Astrocyte of the cerebellum (primary cell): ENCODE measurements at regions not wholly inside any gene's neighbourhood (a gene's known extent, or its start where the extent isn't known, plus 50 kb on each side); places are given as distances from the start of the nearest gene placed in this dataset.

Experiments used
- DNase-seq: peaks from one replicate; pipeline ENCODE4 v3.0.0-alpha.2; 2011; ENCODE audit warnings: low read depth
- H3K4me3 ChIP-seq: 2 replicates; pipeline ENCODE4 v1.5.1; 2011; ENCODE audit warnings: mild to moderate bottlenecking, low read depth, low read length, moderate library complexity
- CTCF ChIP-seq: IDR thresholded peaks from 2 replicates; pipeline ENCODE4 v1.5.1; 2012; ENCODE audit warnings: low read length, low read depth, moderate library complexity, mild to moderate bottlenecking; ENCODE audit errors: missing control alignments
- in situ Hi-C: cut with HindIII; loops from 2 replicates; pipeline ENCODE4 v1.10.0; 2017; ENCODE audit warnings: low sequenced_read_pairs

- no peak overlapping the region for H3K4me3 ChIP-seq
- in situ Hi-C loops = no loop called here
- TF ChIP-seq CTCF = no peak
- no peak for DNase-seq
Measured at GRCh38 chr3:145188079-145188770, 972.8 kb downstream of the PLOD2 start.

DNA sequence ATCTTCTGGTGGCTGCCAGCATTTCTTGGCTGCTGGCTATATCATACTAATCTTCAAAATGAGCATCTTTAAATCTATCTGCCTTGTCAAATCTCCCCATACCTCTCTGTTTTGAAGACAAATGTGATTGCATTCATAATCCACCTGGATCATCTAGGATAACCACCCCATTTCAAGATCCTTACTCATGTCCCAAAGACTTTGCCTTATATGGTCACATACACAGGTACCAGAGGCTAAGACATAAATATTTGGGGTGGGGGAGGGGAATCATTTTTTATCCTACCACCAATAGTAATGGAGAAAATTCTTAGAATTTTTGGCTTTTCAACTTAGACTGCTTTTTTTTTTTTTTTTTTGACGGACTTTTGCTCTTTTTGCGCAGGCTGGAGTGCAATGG, 970.8 kb downstream of the PLOD2 start:
- no peak for DNase-seq
- no peak for TF ChIP-seq CTCF
- no peak overlapping the region for H3K4me3 ChIP-seq
- in situ Hi-C loops = no loop called here

DNA sequence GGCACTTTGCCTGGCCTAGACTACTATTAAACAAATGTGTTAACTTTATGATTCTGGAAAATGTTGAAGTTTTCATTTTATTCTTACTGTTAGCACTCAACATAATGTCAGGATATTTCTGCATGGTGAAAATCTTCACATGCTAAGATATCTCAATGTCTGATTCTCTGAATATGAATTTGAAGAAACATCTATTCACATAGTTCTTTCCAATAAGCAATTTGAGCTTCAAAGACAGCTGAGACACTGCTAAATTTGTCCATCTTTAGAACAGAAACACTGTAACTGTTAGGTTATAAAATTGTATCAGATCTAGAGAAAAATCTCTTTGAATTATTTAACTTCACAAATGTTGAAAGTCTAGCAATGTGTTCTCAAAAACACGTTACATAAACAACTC, 970.2 kb downstream of the PLOD2 start:
- in situ Hi-C loops = no loop called here
- H3K4me3 ChIP-seq = no peak overlapping the region
- no peak for DNase-seq
- TF ChIP-seq CTCF = no peak

DNA sequence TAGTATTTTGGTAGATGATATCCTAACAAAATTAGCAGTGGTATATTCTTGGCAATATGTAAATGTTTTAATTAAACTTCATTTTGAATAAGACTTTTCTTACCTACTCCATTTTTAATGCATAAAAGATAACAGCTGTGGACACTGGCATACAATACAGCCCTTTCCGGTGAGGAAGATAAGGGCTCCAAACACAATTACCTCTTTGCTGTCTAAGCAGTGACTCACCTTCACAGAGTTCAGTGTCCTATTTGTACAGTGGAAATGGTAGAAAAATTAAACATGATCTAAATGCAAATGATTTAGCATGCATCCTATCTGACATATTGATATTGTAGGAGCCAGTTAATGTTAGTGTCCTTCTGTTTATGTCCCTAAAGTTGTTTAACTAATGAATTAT, 969.4 kb downstream of the PLOD2 start:
- in situ Hi-C loops = no loop called here
- no peak overlapping the region for H3K4me3 ChIP-seq
- TF ChIP-seq CTCF = no peak
- no peak for DNase-seq

DNA sequence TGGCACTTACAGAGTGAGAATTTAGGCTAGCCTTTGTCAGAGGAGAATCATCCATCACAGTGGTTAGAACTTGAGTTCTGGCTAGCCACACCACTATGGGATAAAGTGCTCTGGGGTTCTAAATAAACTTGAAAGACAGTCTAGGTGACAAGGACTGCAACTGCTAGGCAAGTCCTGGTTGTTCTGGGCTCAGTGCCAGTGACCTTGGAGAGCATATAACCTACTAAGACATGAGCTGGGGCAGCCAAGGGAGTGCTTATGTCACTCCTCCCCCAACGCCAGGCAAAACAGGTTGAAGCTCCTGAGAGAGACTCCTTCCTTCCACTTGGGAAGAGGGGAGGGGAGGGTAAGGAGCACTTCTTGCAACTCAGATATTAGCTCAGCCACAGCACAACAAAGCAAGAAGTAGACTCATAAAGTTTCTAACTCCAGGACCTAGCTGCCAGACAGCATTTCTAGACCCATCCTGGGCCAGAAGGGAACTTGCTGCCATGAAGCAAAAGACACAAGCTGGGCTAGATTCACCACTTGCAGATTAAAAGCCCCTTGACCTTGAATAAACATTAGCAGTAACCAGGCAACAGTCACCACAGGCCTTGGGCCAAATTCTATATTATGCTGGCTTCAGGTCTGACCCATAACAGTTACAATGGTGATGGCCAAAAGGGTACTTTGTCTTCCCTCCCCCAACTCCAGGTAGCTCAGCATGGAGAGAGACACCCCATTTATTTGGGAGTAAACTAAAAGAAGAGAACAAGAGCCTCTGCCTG, 963.7 kb downstream of the PLOD2 start:
- no peak for DNase-seq
- H3K4me3 ChIP-seq = no peak overlapping the region
- no peak for TF ChIP-seq CTCF
- in situ Hi-C loops = no loop called here

- H3K4me3 ChIP-seq = no peak overlapping the region
- in situ Hi-C loops = no loop called here
- no peak for TF ChIP-seq CTCF
- DNase-seq = no peak
Measured at GRCh38 chr3:145197821-145198220, 963.2 kb downstream of the PLOD2 start.
